Gastroesophageal sphincter (tissue), 3 donors: ENCODE measurements at regions not wholly inside any gene's neighbourhood (a gene's known extent, or its start where the extent isn't known, plus 50 kb on each side); places are given as distances from the start of the nearest gene placed in this dataset.

ENCODE experiments used
- CTCF ChIP-seq, 4 experiments: fragments of 200-600 bp in 2 of 4; fragments of 450-650 bp in 2 of 4; sonication (generic) in 1 of 4; IDR thresholded peaks; one replicate each; pipeline ENCODE4 v1.5.1; 2017 to 2019; ENCODE audit warnings: antibody characterized with exemption in 4 of 4, mild to moderate bottlenecking in 2 of 4, moderate library complexity in 2 of 4
- POLR2A ChIP-seq, 2 donors: fragments of 450-650 bp; IDR thresholded peaks; one replicate each; pipeline ENCODE4 v1.6.1; 2017; ENCODE audit warnings: antibody characterized with exemption in 2 of 2, mild to moderate bottlenecking in 2 of 2, moderate library complexity in 1 of 2

DNA sequence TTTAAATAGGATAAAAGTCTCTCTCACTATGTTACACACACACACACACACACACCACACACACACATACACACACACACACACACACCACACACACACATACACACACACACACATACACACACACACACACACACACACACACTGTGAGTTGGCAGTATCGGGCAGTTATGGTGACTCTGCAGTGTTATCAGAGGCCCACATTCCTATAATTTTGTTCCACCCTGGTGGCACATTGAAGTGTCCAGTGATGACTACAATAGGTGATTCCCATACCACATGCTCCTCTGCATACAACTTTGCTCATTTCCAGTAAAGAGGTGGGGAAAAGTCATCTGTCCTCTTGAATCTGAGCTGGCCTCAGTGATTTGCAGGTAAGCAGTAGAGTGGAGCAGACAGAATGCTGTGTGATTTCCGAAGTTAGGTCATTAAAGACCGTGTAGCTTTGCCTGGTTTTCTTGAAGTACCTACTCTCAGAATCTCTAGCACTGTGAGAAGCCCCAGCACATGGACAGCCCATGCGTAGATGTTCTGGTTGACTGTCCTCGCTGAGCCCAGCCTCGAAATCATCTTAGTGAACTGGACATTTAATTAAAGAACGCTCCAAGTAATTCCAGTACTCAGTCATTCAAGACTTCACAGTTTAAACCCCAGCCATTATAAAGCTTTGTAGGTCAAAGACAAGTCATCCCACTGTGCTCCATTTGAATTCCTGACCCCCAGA lies 836.6 kb upstream of the SOX9 start:
- TF ChIP-seq CTCF (IDR thresholded peaks at IDR 0.05) (no peak), POLR2A (IDR thresholded peaks at IDR 0.05) (no peak)
